GM23338 (cell line): ENCODE measurements at regions not wholly inside any gene's neighbourhood (a gene's known extent, or its start where the extent isn't known, plus 50 kb on each side); places are given as distances from the start of the nearest gene placed in this dataset.

Experiments used
- ATAC-seq: fragments of 200-7000 bp; cut with Tn5 transposase; 3 replicates; pipeline ENCODE4 v1.9.1; 2020
- DNase-seq: peaks from one replicate; pipeline ENCODE4 v3.0.0-alpha.2; 2015; ENCODE audit warnings: low spot score
- H2AFZ ChIP-seq: fragments of 200-600 bp; sonication (generic); 2 replicates; pipeline ENCODE4 v1.8.0; 2016; ENCODE audit warnings: antibody characterized with exemption, mild to moderate bottlenecking, moderate library complexity
- H3F3A ChIP-seq: fragments of 200-600 bp; sonication (generic); replicated peaks from 2 replicates; pipeline ENCODE4 v1.8.0; 2017; ENCODE audit warnings: antibody characterized with exemption, mixed run types, low read depth
- H3K27ac ChIP-seq: fragments of 200-600 bp; sonication (generic); 2 replicates; pipeline ENCODE4 v1.6.1; 2016; ENCODE audit warnings: low read depth
- H3K27me3 ChIP-seq: fragments of 200-600 bp; sonication (generic); 2 replicates; pipeline ENCODE4 v1.8.0; 2016; ENCODE audit warnings: mild to moderate bottlenecking, mixed run types, moderate library complexity; ENCODE audit not compliant: insufficient read depth
- H3K36me3 ChIP-seq: fragments of 200-600 bp; sonication (generic); 2 replicates; pipeline ENCODE4 v1.8.0; 2016; ENCODE audit warnings: mild to moderate bottlenecking; ENCODE audit not compliant: insufficient read depth
- H3K4me1 ChIP-seq: fragments of 200-600 bp; sonication (generic); 2 replicates; pipeline ENCODE4 v1.8.0; 2016; ENCODE audit warnings: mild to moderate bottlenecking, moderate library complexity; ENCODE audit not compliant: insufficient read depth
- H3K4me2 ChIP-seq: fragments of 200-600 bp; sonication (generic); 2 replicates; pipeline ENCODE4 v1.7.1; 2017; ENCODE audit warnings: mixed run types
- H3K4me3 ChIP-seq: fragments of 200-600 bp; sonication (generic); 2 replicates; pipeline ENCODE4 v1.6.1; 2016; ENCODE audit warnings: mixed run types
- H3K79me2 ChIP-seq: fragments of 200-600 bp; sonication (generic); replicated peaks from 2 replicates; pipeline ENCODE4 v1.8.0; 2017; ENCODE audit warnings: mild to moderate bottlenecking; ENCODE audit not compliant: insufficient read depth
- H3K9me2 ChIP-seq: fragments of 200-600 bp; sonication (generic); 2 replicates; pipeline ENCODE4 v1.8.0; 2017; ENCODE audit not compliant: insufficient read depth
- H4K20me1 ChIP-seq: fragments of 200-600 bp; sonication (generic); replicated peaks from 2 replicates; pipeline ENCODE4 v1.8.0; 2017; ENCODE audit warnings: mild to moderate bottlenecking; ENCODE audit not compliant: insufficient read depth
- H3K27ac Mint-ChIP-seq: 2 replicates; pipeline ENCODE4 v1.8.0; 2020; ENCODE audit warnings: inconsistent platforms, mild to moderate bottlenecking, moderate library complexity, mixed read lengths
- H3K27me3 Mint-ChIP-seq: 3 replicates; pipeline ENCODE4 v1.8.0; 2022; ENCODE audit warnings: low read depth, mild to moderate bottlenecking, moderate library complexity, mixed read lengths, inconsistent platforms; ENCODE audit not compliant: insufficient read depth, poor library complexity
- H3K36me3 Mint-ChIP-seq: 3 replicates; pipeline ENCODE4 v1.8.0; 2021; ENCODE audit warnings: low read depth, mild to moderate bottlenecking, inconsistent platforms, moderate library complexity, mixed read lengths
- H3K4me1 Mint-ChIP-seq: 3 replicates; pipeline ENCODE4 v1.8.0; 2020; ENCODE audit warnings: mild to moderate bottlenecking, inconsistent platforms, mixed read lengths
- H3K4me3 Mint-ChIP-seq: 3 replicates; pipeline ENCODE4 v1.8.0; 2021; ENCODE audit warnings: moderate library complexity, mild to moderate bottlenecking, inconsistent platforms, mixed read lengths
- H3K9me3 Mint-ChIP-seq: 3 replicates; pipeline ENCODE4 v1.8.0; 2020; ENCODE audit warnings: moderate library complexity, mild to moderate bottlenecking, inconsistent platforms, mixed read lengths
- CREB1 ChIP-seq: fragments of 250-450 bp; sonication (Bioruptor Pico); IDR thresholded peaks from 2 replicates; pipeline ENCODE4 v1.5.0; 2020; ENCODE audit warnings: low read depth, mild to moderate bottlenecking, moderate library complexity
- EZH2 ChIP-seq: fragments of 200-600 bp; sonication (generic); IDR thresholded peaks from one replicate; pipeline ENCODE4 v1.8.0; 2017; ENCODE audit warnings: antibody characterized with exemption, mild to moderate bottlenecking, low read depth; ENCODE audit not compliant: unreplicated experiment
- EZH2phosphoT487 ChIP-seq: fragments of 200-600 bp; sonication (generic); IDR thresholded peaks from one replicate; pipeline ENCODE4 v1.8.1; 2018; ENCODE audit warnings: antibody characterized with exemption; ENCODE audit not compliant: unreplicated experiment
- JUNB ChIP-seq: IDR thresholded peaks from one replicate; pipeline ENCODE4 v1.6.1; 2016; ENCODE audit warnings: antibody characterized with exemption; ENCODE audit not compliant: unreplicated experiment
- NANOG ChIP-seq: IDR thresholded peaks from 2 replicates; pipeline ENCODE4 v1.6.1; 2016; ENCODE audit warnings: antibody characterized with exemption, borderline replicate concordance
- POLR2AphosphoS5 ChIP-seq: IDR thresholded peaks from 2 replicates; pipeline ENCODE4 v1.6.1; 2016; ENCODE audit warnings: antibody characterized with exemption, low read depth
- STAT1 ChIP-seq: IDR thresholded peaks from one replicate; pipeline ENCODE4 v1.6.1; 2016; ENCODE audit warnings: antibody characterized with exemption; ENCODE audit not compliant: unreplicated experiment
- ZNF331 ChIP-seq: fragments of 250-450 bp; sonication (Bioruptor Pico); IDR thresholded peaks from 2 replicates; pipeline ENCODE4 v1.5.0; 2020; ENCODE audit warnings: low read depth, mild to moderate bottlenecking, moderate library complexity
- TF ChIP-seq, protein P1 (sequence below), 2 experiments: fragments of 200-600 bp in 1 of 2; sonication (generic) in 1 of 2; conservative IDR thresholded peaks; 2 replicates each; pipeline versions ENCODE4 v1.5.1 to v1.6.1; 2016 to 2017; ENCODE audit warnings: antibody characterized with exemption in 2 of 2, low read depth in 2 of 2, mild to moderate bottlenecking in 2 of 2, moderate library complexity in 1 of 2
- TF ChIP-seq, protein P2 (sequence below): IDR thresholded peaks from 2 replicates; pipeline ENCODE4 v1.6.1; 2016; ENCODE audit warnings: antibody characterized with exemption
- TF ChIP-seq, protein P3 (sequence below): fragments of 250-450 bp; sonication (Bioruptor Pico); IDR thresholded peaks from 2 replicates; pipeline ENCODE4 v1.5.0; 2020; ENCODE audit warnings: mild to moderate bottlenecking, moderate library complexity

DNA sequence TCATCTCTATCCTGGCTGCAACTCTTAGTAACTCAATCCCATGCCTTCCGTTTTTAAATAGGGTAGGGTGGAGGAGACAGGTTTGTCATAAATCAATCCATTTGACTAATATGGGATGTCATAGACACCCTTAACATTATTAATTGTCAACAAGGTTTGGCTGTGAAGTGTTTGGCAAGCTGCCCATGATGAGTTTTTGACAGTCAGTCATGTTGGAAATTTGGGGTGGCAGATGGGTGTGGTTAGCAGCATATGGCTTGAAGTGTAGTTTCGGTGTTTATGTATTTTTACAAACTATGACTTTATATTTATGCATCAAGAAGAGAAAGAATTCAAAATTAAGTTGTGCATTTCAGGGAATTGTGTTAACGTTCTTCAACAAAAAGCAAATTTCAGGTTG lies 221.8 kb upstream of the CDH5 start (continued):
- TF ChIP-seq, protein P1, sequence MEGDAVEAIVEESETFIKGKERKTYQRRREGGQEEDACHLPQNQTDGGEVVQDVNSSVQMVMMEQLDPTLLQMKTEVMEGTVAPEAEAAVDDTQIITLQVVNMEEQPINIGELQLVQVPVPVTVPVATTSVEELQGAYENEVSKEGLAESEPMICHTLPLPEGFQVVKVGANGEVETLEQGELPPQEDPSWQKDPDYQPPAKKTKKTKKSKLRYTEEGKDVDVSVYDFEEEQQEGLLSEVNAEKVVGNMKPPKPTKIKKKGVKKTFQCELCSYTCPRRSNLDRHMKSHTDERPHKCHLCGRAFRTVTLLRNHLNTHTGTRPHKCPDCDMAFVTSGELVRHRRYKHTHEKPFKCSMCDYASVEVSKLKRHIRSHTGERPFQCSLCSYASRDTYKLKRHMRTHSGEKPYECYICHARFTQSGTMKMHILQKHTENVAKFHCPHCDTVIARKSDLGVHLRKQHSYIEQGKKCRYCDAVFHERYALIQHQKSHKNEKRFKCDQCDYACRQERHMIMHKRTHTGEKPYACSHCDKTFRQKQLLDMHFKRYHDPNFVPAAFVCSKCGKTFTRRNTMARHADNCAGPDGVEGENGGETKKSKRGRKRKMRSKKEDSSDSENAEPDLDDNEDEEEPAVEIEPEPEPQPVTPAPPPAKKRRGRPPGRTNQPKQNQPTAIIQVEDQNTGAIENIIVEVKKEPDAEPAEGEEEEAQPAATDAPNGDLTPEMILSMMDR (conservative IDR thresholded peaks at IDR 0.05; ENCODE audit: low read depth in 2 of 2) = no peak
- TF ChIP-seq ZNF331 = no peak
- TF ChIP-seq CREB1 (CRISPR knock-in tag) = no peak
- TF ChIP-seq EZH2phosphoT487 = no peak
- TF ChIP-seq, protein P2, sequence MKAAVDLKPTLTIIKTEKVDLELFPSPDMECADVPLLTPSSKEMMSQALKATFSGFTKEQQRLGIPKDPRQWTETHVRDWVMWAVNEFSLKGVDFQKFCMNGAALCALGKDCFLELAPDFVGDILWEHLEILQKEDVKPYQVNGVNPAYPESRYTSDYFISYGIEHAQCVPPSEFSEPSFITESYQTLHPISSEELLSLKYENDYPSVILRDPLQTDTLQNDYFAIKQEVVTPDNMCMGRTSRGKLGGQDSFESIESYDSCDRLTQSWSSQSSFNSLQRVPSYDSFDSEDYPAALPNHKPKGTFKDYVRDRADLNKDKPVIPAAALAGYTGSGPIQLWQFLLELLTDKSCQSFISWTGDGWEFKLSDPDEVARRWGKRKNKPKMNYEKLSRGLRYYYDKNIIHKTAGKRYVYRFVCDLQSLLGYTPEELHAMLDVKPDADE = no peak
- TF ChIP-seq STAT1 = no peak
- TF ChIP-seq POLR2AphosphoS5 = no peak

GRCh38 chr16:66143415-66143814 lies 223.1 kb upstream of the CDH5 start:
- H4K20me1 ChIP-seq = no peaks in the 10 kb centered on the region
- no peak overlapping the region for H3K4me3 ChIP-seq
- 0 out of 2 replicates have a peak, but pooled peaks cover 4% of the 10 kb centered on the region for H3K4me1 ChIP-seq
- H3K4me2 ChIP-seq = no peak overlapping the region
- peaks cover 5% of the 10 kb centered on the region for H3K4me1 Mint-ChIP-seq
- no peak overlapping the region for H2AFZ ChIP-seq
- H3K36me3 ChIP-seq = no peaks in the 10 kb centered on the region
- H3K9me3 Mint-ChIP-seq = no peaks in the 10 kb centered on the region
- H3K27ac Mint-ChIP-seq = no peak overlapping the region
- no peak for TF ChIP-seq JUNB
- TF ChIP-seq EZH2phosphoT487 = no peak
- no peak for TF ChIP-seq STAT1
- TF ChIP-seq, protein P2 = no peak
- TF ChIP-seq POLR2AphosphoS5 = no peak
- TF ChIP-seq, protein P3, sequence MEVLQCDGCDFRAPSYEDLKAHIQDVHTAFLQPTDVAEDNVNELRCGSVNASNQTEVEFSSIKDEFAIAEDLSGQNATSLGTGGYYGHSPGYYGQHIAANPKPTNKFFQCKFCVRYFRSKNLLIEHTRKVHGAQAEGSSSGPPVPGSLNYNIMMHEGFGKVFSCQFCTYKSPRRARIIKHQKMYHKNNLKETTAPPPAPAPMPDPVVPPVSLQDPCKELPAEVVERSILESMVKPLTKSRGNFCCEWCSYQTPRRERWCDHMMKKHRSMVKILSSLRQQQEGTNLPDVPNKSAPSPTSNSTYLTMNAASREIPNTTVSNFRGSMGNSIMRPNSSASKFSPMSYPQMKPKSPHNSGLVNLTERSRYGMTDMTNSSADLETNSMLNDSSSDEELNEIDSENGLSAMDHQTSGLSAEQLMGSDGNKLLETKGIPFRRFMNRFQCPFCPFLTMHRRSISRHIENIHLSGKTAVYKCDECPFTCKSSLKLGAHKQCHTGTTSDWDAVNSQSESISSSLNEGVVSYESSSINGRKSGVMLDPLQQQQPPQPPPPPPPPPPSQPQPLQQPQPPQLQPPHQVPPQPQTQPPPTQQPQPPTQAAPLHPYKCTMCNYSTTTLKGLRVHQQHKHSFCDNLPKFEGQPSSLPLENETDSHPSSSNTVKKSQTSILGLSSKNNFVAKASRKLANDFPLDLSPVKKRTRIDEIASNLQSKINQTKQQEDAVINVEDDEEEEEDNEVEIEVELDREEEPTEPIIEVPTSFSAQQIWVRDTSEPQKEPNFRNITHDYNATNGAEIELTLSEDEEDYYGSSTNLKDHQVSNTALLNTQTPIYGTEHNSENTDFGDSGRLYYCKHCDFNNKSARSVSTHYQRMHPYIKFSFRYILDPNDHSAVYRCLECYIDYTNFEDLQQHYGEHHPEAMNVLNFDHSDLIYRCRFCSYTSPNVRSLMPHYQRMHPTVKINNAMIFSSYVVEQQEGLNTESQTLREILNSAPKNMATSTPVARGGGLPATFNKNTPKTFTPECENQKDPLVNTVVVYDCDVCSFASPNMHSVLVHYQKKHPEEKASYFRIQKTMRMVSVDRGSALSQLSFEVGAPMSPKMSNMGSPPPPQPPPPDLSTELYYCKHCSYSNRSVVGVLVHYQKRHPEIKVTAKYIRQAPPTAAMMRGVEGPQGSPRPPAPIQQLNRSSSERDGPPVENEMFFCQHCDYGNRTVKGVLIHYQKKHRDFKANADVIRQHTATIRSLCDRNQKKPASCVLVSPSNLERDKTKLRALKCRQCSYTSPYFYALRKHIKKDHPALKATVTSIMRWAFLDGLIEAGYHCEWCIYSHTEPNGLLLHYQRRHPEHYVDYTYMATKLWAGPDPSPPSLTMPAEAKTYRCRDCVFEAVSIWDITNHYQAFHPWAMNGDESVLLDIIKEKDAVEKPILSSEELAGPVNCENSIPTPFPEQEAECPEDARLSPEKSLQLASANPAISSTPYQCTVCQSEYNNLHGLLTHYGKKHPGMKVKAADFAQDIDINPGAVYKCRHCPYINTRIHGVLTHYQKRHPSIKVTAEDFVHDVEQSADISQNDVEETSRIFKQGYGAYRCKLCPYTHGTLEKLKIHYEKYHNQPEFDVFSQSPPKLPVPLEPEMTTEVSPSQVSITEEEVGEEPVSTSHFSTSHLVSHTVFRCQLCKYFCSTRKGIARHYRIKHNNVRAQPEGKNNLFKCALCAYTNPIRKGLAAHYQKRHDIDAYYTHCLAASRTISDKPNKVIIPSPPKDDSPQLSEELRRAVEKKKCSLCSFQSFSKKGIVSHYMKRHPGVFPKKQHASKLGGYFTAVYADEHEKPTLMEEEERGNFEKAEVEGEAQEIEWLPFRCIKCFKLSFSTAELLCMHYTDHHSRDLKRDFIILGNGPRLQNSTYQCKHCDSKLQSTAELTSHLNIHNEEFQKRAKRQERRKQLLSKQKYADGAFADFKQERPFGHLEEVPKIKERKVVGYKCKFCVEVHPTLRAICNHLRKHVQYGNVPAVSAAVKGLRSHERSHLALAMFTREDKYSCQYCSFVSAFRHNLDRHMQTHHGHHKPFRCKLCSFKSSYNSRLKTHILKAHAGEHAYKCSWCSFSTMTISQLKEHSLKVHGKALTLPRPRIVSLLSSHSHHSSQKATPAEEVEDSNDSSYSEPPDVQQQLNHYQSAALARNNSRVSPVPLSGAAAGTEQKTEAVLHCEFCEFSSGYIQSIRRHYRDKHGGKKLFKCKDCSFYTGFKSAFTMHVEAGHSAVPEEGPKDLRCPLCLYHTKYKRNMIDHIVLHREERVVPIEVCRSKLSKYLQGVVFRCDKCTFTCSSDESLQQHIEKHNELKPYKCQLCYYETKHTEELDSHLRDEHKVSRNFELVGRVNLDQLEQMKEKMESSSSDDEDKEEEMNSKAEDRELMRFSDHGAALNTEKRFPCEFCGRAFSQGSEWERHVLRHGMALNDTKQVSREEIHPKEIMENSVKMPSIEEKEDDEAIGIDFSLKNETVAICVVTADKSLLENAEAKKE (CRISPR knock-in tag) = no peak
- no peak for TF ChIP-seq NANOG
- no peak for TF ChIP-seq CREB1 (CRISPR knock-in tag)
- TF ChIP-seq, protein P1 (conservative IDR thresholded peaks at IDR 0.05; ENCODE audit: low read depth in 2 of 2) = no peak
- TF ChIP-seq ZNF331 = no peak
- no peak for TF ChIP-seq EZH2
- H3K36me3 Mint-ChIP-seq = no peaks in the 10 kb centered on the region
- no peak for ATAC-seq
- H3K27ac ChIP-seq = no peak overlapping the region
- no peaks in the 10 kb centered on the region for H3K27me3 ChIP-seq
- H3K4me3 Mint-ChIP-seq = no peak overlapping the region
- H3K9me2 ChIP-seq = 0 out of 2 replicates have a peak, but pooled peaks cover 3% of the 10 kb centered on the region
- H3K79me2 ChIP-seq = no peaks in the 10 kb centered on the region
- no peaks in the 10 kb centered on the region for H3F3A ChIP-seq
- DNase-seq = no peak
- H3K27me3 Mint-ChIP-seq = peaks cover 3% of the 10 kb centered on the region
